ENCODE measurements at regions not wholly inside any gene's neighbourhood (a gene's known extent, or its start where the extent isn't known, plus 50 kb on each side); places are given as distances from the start of the nearest gene placed in this dataset.

DNA sequence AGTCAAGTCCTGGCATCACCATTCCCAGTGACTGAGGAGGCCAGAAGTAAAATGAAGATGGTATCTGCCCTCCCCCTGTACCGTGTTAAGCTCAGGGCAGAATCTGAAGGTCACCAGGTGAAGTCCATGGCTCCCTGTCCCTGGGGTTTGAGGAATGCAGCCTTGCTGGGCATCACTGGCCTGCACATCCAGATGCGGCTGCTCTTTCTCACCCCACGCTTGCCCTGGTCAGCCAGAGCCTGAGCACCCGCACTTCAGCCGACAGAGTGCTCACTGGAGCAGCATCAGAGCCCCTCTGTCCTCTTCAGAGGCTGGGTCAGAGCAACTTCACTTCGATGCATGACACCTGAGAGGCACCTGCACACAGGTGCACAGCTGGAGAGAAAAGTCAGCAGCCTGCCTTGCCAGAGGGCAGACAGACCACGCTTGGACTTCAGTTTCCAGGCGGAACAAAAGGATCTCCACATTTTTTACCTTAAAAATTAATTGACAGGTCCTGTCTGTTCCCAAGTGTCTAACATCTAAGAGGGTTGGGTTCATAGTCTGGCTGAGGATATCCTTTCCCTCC lies 267.3 kb downstream of the ANAPC1 start:
- TF ChIP-seq, protein P1, sequence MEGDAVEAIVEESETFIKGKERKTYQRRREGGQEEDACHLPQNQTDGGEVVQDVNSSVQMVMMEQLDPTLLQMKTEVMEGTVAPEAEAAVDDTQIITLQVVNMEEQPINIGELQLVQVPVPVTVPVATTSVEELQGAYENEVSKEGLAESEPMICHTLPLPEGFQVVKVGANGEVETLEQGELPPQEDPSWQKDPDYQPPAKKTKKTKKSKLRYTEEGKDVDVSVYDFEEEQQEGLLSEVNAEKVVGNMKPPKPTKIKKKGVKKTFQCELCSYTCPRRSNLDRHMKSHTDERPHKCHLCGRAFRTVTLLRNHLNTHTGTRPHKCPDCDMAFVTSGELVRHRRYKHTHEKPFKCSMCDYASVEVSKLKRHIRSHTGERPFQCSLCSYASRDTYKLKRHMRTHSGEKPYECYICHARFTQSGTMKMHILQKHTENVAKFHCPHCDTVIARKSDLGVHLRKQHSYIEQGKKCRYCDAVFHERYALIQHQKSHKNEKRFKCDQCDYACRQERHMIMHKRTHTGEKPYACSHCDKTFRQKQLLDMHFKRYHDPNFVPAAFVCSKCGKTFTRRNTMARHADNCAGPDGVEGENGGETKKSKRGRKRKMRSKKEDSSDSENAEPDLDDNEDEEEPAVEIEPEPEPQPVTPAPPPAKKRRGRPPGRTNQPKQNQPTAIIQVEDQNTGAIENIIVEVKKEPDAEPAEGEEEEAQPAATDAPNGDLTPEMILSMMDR (IDR thresholded peaks at IDR 0.05) = no peak
- TF ChIP-seq POLR2AphosphoS5 (IDR thresholded peaks at IDR 0.05; ENCODE audit: low read depth, low read length) (no peak), TCF7L2 (IDR thresholded peaks at IDR 0.05; ENCODE audit: low read depth, low read length) (no peak), SIN3A (IDR thresholded peaks at IDR 0.05; ENCODE audit: borderline replicate concordance, insufficient read depth, low read depth, low read length) (no peak)
- TF ChIP-seq, protein P2, sequence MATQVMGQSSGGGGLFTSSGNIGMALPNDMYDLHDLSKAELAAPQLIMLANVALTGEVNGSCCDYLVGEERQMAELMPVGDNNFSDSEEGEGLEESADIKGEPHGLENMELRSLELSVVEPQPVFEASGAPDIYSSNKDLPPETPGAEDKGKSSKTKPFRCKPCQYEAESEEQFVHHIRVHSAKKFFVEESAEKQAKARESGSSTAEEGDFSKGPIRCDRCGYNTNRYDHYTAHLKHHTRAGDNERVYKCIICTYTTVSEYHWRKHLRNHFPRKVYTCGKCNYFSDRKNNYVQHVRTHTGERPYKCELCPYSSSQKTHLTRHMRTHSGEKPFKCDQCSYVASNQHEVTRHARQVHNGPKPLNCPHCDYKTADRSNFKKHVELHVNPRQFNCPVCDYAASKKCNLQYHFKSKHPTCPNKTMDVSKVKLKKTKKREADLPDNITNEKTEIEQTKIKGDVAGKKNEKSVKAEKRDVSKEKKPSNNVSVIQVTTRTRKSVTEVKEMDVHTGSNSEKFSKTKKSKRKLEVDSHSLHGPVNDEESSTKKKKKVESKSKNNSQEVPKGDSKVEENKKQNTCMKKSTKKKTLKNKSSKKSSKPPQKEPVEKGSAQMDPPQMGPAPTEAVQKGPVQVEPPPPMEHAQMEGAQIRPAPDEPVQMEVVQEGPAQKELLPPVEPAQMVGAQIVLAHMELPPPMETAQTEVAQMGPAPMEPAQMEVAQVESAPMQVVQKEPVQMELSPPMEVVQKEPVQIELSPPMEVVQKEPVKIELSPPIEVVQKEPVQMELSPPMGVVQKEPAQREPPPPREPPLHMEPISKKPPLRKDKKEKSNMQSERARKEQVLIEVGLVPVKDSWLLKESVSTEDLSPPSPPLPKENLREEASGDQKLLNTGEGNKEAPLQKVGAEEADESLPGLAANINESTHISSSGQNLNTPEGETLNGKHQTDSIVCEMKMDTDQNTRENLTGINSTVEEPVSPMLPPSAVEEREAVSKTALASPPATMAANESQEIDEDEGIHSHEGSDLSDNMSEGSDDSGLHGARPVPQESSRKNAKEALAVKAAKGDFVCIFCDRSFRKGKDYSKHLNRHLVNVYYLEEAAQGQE (IDR thresholded peaks at IDR 0.05; ENCODE audit: insufficient read depth in 1 of 2, low read depth in 2 of 2, low read length in 1 of 2) = no peak
